ENCODE measurements at regions not wholly inside any gene's neighbourhood (a gene's known extent, or its start where the extent isn't known, plus 50 kb on each side); places are given as distances from the start of the nearest gene placed in this dataset.

DNA sequence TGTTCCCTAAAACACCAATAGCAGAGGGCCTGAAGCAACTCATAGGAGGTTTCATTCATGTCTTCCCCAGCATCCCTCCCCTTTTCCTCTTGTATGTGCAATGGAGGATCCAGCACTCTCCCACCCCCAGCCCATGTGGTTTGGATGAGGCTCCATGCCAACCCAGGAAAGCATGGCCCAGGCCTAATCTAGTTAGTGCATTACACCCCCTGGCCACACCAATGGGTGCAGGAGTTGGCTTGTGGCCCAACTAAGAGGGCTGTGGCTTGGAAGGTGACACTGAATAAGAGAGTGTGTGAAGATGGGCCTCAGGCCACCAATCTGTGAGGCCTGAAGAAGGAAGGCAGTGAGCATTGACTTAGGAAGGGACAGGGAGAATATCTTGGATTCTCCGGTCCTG lies 70.8 kb upstream of the SMIM23 start:
- 67% methylated on average over 1 of the region's 1 CpG for WGBS
- H3K27ac ChIP-seq (ENCODE audit: low read length, poor library complexity, severe bottlenecking) = no peak overlapping the region
- H3K4ac ChIP-seq (ENCODE audit: low read depth in 1 of 2, low read length in 2 of 2) = no peak overlapping the region
- no peaks in the 10 kb centered on the region for H3K79me1 ChIP-seq (replicated peaks; ENCODE audit: low read length, poor library complexity, severe bottlenecking)
- no peak overlapping the region for H3K23ac ChIP-seq (ENCODE audit: low read length in 2 of 2)
- no peak overlapping the region for H2BK5ac ChIP-seq (ENCODE audit: low read depth, low read length, poor library complexity, severe bottlenecking)
- H3K9ac ChIP-seq (ENCODE audit: low read length) = no peak overlapping the region
- H3K14ac ChIP-seq (ENCODE audit: low read length in 2 of 2) = peak overlapping the region in 1 of 2 experiments; percentile 18
- H3K9me3 ChIP-seq (ENCODE audit: control insufficient read depth, low read length) = peaks cover 13% of the 10 kb centered on the region
- H3K4me2 ChIP-seq (ENCODE audit: low read length, poor library complexity, severe bottlenecking) = no peak overlapping the region
- no peak overlapping the region for H4K91ac ChIP-seq (ENCODE audit: low read length)
- no peaks in the 10 kb centered on the region for H3K4me1 ChIP-seq (ENCODE audit: control insufficient read depth, insufficient read depth, low read depth, low read length)
- no peak overlapping the region for H2AFZ ChIP-seq (ENCODE audit: low read depth, low read length)
- H3K36me3 ChIP-seq (ENCODE audit: control insufficient read depth in 1 of 2, insufficient read depth in 2 of 2, low read depth in 1 of 2, low read length in 2 of 2) = no peaks in the 10 kb centered on the region
- no peak for DNase-seq
- no peak overlapping the region for H3K18ac ChIP-seq (ENCODE audit: low read depth in 1 of 2, low read length in 2 of 2)
- H2BK12ac ChIP-seq (ENCODE audit: low read length in 2 of 2) = no peak overlapping the region
- no peak overlapping the region for H4K8ac ChIP-seq (ENCODE audit: low read length)
- H3K4me3 ChIP-seq (ENCODE audit: insufficient read depth in 1 of 2, low read depth in 1 of 2, low read length in 2 of 2) = no peak overlapping the region
- H2AK5ac ChIP-seq (ENCODE audit: low read length, severe bottlenecking) = no peak overlapping the region
- peaks cover 33 to 41% of the 10 kb centered on the region in 2 experiments for H3K27me3 ChIP-seq (ENCODE audit: control insufficient read depth in 1 of 2, insufficient read depth in 1 of 2, low read length in 2 of 2)
- no peak overlapping the region for H2BK120ac ChIP-seq (ENCODE audit: low read depth, low read length)
- H2BK15ac ChIP-seq (ENCODE audit: low read depth, poor library complexity, severe bottlenecking) = no peak overlapping the region

- H2BK5ac ChIP-seq (ENCODE audit: low read depth, low read length, poor library complexity, severe bottlenecking) = no peak overlapping the region
- H2BK120ac ChIP-seq (ENCODE audit: low read depth, low read length) = no peak overlapping the region
- H2AK5ac ChIP-seq (ENCODE audit: low read length, severe bottlenecking) = no peak overlapping the region
- H3K4ac ChIP-seq (ENCODE audit: low read depth in 1 of 2, low read length in 2 of 2) = no peak overlapping the region
- no peak overlapping the region for H3K23ac ChIP-seq (ENCODE audit: low read length in 2 of 2)
- H3K4me2 ChIP-seq (ENCODE audit: low read length, poor library complexity, severe bottlenecking) = no peak overlapping the region
- H2BK15ac ChIP-seq (ENCODE audit: low read depth, poor library complexity, severe bottlenecking) = no peak overlapping the region
- H2BK12ac ChIP-seq (ENCODE audit: low read length in 2 of 2) = no peak overlapping the region
- H3K4me1 ChIP-seq (ENCODE audit: control insufficient read depth, insufficient read depth, low read depth, low read length) = no peaks in the 10 kb centered on the region
- no peak overlapping the region for H3K18ac ChIP-seq (ENCODE audit: low read depth in 1 of 2, low read length in 2 of 2)
- no peak overlapping the region for H4K8ac ChIP-seq (ENCODE audit: low read length)
- no peaks in the 10 kb centered on the region for H3K36me3 ChIP-seq (ENCODE audit: control insufficient read depth in 1 of 2, insufficient read depth in 2 of 2, low read depth in 1 of 2, low read length in 2 of 2)
- H4K91ac ChIP-seq (ENCODE audit: low read length) = no peak overlapping the region
- peaks cover 37 to 48% of the 10 kb centered on the region in 2 experiments for H3K27me3 ChIP-seq (ENCODE audit: control insufficient read depth in 1 of 2, insufficient read depth in 1 of 2, low read length in 2 of 2)
- no peak overlapping the region for H3K14ac ChIP-seq (ENCODE audit: low read length in 2 of 2)
- no peak overlapping the region for H2AFZ ChIP-seq (ENCODE audit: low read depth, low read length)
- H3K4me3 ChIP-seq (ENCODE audit: insufficient read depth in 1 of 2, low read depth in 1 of 2, low read length in 2 of 2) = no peak overlapping the region
- no peaks in the 10 kb centered on the region for H3K79me1 ChIP-seq (replicated peaks; ENCODE audit: low read length, poor library complexity, severe bottlenecking)
- no peak for DNase-seq
- no peak overlapping the region for H3K27ac ChIP-seq (ENCODE audit: low read length, poor library complexity, severe bottlenecking)
- H3K9ac ChIP-seq (ENCODE audit: low read length) = no peak overlapping the region
- 81% methylated on average over 4 of the region's 4 CpGs for WGBS
- peaks cover 13% of the 10 kb centered on the region for H3K9me3 ChIP-seq (ENCODE audit: control insufficient read depth, low read length)
These were observed 70.1 kb upstream of the SMIM23 start for GRCh38 chr5:171715551-171715950.

DNA sequence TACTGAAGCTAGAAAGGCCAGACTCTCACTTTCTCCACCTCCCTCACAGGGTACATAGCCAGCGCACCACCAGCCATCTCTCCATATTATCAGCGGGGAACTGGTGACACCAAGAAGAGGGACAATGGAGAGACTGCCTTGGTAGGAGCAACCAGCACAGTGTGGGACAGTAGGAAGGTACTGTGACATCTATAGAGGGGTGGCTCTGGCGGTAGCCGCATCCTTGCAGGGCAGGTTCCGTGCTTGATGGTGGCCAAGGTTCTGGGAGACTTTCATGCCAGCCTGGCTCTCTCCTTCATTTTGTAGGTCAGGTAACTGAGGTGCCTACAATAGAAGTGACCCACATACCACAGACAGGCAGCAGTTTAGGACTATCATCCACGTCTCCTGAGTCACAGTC lies 65.5 kb upstream of the SMIM23 start:
- no peak overlapping the region for H3K23ac ChIP-seq (ENCODE audit: low read length in 2 of 2)
- 86% methylated on average over 5 of the region's 6 CpGs for WGBS
- no peak overlapping the region for H4K8ac ChIP-seq (ENCODE audit: low read length)
- no peaks in the 10 kb centered on the region for H3K36me3 ChIP-seq (ENCODE audit: control insufficient read depth in 1 of 2, insufficient read depth in 2 of 2, low read depth in 1 of 2, low read length in 2 of 2)
- no peak for DNase-seq
- no peaks in the 10 kb centered on the region for H3K79me1 ChIP-seq (replicated peaks; ENCODE audit: low read length, poor library complexity, severe bottlenecking)
- H3K14ac ChIP-seq (ENCODE audit: low read length in 2 of 2) = no peak overlapping the region
- H4K91ac ChIP-seq (ENCODE audit: low read length) = peak overlapping the region; percentile 5
- H3K9ac ChIP-seq (ENCODE audit: low read length) = no peak overlapping the region
- H2BK15ac ChIP-seq (ENCODE audit: low read depth, poor library complexity, severe bottlenecking) = no peak overlapping the region
- no peak overlapping the region for H3K4me3 ChIP-seq (ENCODE audit: insufficient read depth in 1 of 2, low read depth in 1 of 2, low read length in 2 of 2)
- H3K18ac ChIP-seq (ENCODE audit: low read depth in 1 of 2, low read length in 2 of 2) = no peak overlapping the region
- no peak overlapping the region for H2AFZ ChIP-seq (ENCODE audit: low read depth, low read length)
- no peak overlapping the region for H3K4me2 ChIP-seq (ENCODE audit: low read length, poor library complexity, severe bottlenecking)
- H2BK5ac ChIP-seq (ENCODE audit: low read depth, low read length, poor library complexity, severe bottlenecking) = no peak overlapping the region
- H2BK120ac ChIP-seq (ENCODE audit: low read depth, low read length) = no peak overlapping the region
- H3K9me3 ChIP-seq (ENCODE audit: control insufficient read depth, low read length) = peaks cover 5% of the 10 kb centered on the region
- H3K4me1 ChIP-seq (ENCODE audit: control insufficient read depth, insufficient read depth, low read depth, low read length) = peaks cover 3% of the 10 kb centered on the region
- no peak overlapping the region for H2BK12ac ChIP-seq (ENCODE audit: low read length in 2 of 2)
- H3K27me3 ChIP-seq (ENCODE audit: control insufficient read depth in 1 of 2, insufficient read depth in 1 of 2, low read length in 2 of 2) = peaks cover 43 to 58% of the 10 kb centered on the region in 2 experiments
- no peak overlapping the region for H2AK5ac ChIP-seq (ENCODE audit: low read length, severe bottlenecking)
- H3K27ac ChIP-seq (ENCODE audit: low read length, poor library complexity, severe bottlenecking) = no peak overlapping the region
- H3K4ac ChIP-seq (ENCODE audit: low read depth in 1 of 2, low read length in 2 of 2) = no peak overlapping the region

DNA sequence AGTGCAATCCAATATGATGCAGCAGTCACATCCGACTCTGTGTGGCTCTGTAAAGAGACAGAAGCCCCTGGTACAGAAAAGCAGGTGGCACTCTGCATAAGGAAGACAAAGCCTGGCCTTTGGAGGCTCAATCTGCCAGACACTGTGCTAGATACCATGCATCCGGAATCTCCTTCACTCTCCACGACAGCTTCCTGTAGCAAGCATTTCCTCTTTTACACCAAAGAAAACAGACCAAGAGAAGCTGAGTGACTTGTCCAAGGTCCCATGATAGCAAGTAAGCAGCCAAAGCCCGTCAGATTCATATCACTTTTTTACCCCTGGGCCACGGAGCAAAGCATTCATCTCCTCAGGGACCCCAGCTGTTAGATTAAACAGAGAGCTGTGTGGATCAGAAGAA lies 64.2 kb upstream of the SMIM23 start:
- Histone ChIP-seq H2BK12ac (ENCODE audit: low read length in 2 of 2) (no peak overlapping the region), H4K8ac (ENCODE audit: low read length) (no peak overlapping the region), H3K14ac (ENCODE audit: low read length in 2 of 2) (no peak overlapping the region), H3K9ac (ENCODE audit: low read length) (no peak overlapping the region), H3K4me2 (ENCODE audit: low read length, poor library complexity, severe bottlenecking) (no peak overlapping the region), H3K4me1 (ENCODE audit: control insufficient read depth, insufficient read depth, low read depth, low read length) (peaks cover 3% of the 10 kb centered on the region), H2BK15ac (ENCODE audit: low read depth, poor library complexity, severe bottlenecking) (no peak overlapping the region), H2BK120ac (ENCODE audit: low read depth, low read length) (no peak overlapping the region), H2AK5ac (ENCODE audit: low read length, severe bottlenecking) (no peak overlapping the region), H2BK5ac (ENCODE audit: low read depth, low read length, poor library complexity, severe bottlenecking) (no peak overlapping the region), H3K18ac (ENCODE audit: low read depth in 1 of 2, low read length in 2 of 2) (no peak overlapping the region), H3K4me3 (ENCODE audit: insufficient read depth in 1 of 2, low read depth in 1 of 2, low read length in 2 of 2) (no peak overlapping the region), H2AFZ (ENCODE audit: low read depth, low read length) (no peak overlapping the region), H3K36me3 (ENCODE audit: control insufficient read depth in 1 of 2, insufficient read depth in 2 of 2, low read depth in 1 of 2, low read length in 2 of 2) (no peaks in the 10 kb centered on the region), H3K27me3 (ENCODE audit: control insufficient read depth in 1 of 2, insufficient read depth in 1 of 2, low read length in 2 of 2) (peaks cover 44 to 47% of the 10 kb centered on the region in 2 experiments), H3K27ac (ENCODE audit: low read length, poor library complexity, severe bottlenecking) (no peak overlapping the region), H3K79me1 (replicated peaks; ENCODE audit: low read length, poor library complexity, severe bottlenecking) (no peaks in the 10 kb centered on the region), H3K9me3 (ENCODE audit: control insufficient read depth, low read length) (peaks cover 11% of the 10 kb centered on the region), H3K4ac (ENCODE audit: low read depth in 1 of 2, low read length in 2 of 2) (no peak overlapping the region), H4K91ac (ENCODE audit: low read length) (no peak overlapping the region), H3K23ac (ENCODE audit: low read length in 2 of 2) (no peak overlapping the region)
- DNase-seq = no peak
- 59% methylated on average over 3 of the region's 5 CpGs for WGBS
